K562 (cell line): ENCODE measurements at regions not wholly inside any gene's neighbourhood (a gene's known extent, or its start where the extent isn't known, plus 50 kb on each side); places are given as distances from the start of the nearest gene placed in this dataset.

Experiments
- ATAC-seq: fragments of 200-7000 bp; cut with Tn5 transposase; 3 replicates; pipeline ENCODE4 v1.9.1; 2020; ENCODE audit warnings: moderate library complexity
- BruUV-seq: library from RNA; stranded (reverse); fragments of 400-500 nt; replicated peaks from 2 replicates; lab custom pipeline; 2021; lab: Mats Ljungman, UMichigan
- CTCF ChIA-PET: fragments of 300-600 bp; formaldehyde crosslinking; extraction: SDS; loops from one replicate; lab custom pipeline; 2021; ENCODE audit warnings: low intra/inter-chr PET ratio; lab: Yijun Ruan, JAX
- POLR2A ChIA-PET: fragments of 300-600, 350-650 bp; sonication (Branson Sonifier 250); formaldehyde crosslinking; extraction: SDS; loops from one replicate; lab custom pipeline; 2021; ENCODE audit warnings: antibody characterized with exemption, inconsistent platforms; lab: Yijun Ruan, JAX
- DNase-seq, 4 experiments: peaks; one replicate each; pipeline versions ENCODE4 v3.0.0 to v3.0.0-alpha.2; 2011 to 2018; ENCODE audit warnings: low spot score in 3 of 4, mixed read lengths in 3 of 4; ENCODE audit errors: extremely low read depth in 1 of 4
- FAIRE-seq: peaks from 2 replicates; lab custom pipeline; 2011; peaks lifted over from hg19 to GRCh38; lab: Jason Lieb, UNC
- H2AFZ ChIP-seq: 2 replicates; pipeline ENCODE4 v1.6.0; 2011; ENCODE audit warnings: low read depth, low read length, control low read depth, inconsistent platforms
- H3K27ac ChIP-seq: fragments of 200-600 bp; 3 replicates; pipeline ENCODE4 v1.8.0; 2011; ENCODE audit warnings: low read depth, mild to moderate bottlenecking, control low read depth, inconsistent platforms, low read length, moderate library complexity, mixed read lengths; ENCODE audit errors: extremely low read depth
- H3K27me3 ChIP-seq, 2 experiments: fragments of 300-600 bp in 1 of 2; 2 replicates in 1 of 2; 3 replicates in 1 of 2; pipeline versions ENCODE4 v1.6.0 to v1.8.0; 2011; ENCODE audit warnings: inconsistent platforms in 2 of 2, low read length in 2 of 2, mild to moderate bottlenecking in 1 of 2, mixed read lengths in 1 of 2, moderate library complexity in 1 of 2; ENCODE audit not compliant: control insufficient read depth in 2 of 2, insufficient read depth in 2 of 2
- H3K36me3 ChIP-seq: fragments of 300-600 bp; 3 replicates; pipeline ENCODE4 v1.8.0; 2011; ENCODE audit warnings: mild to moderate bottlenecking, low read length, inconsistent platforms; ENCODE audit not compliant: control insufficient read depth, insufficient read depth
- H3K4me1 ChIP-seq, 2 experiments: fragments of 200-600 bp in 1 of 2; replicated peaks in 1 of 2; 2 replicates in 1 of 2; 3 replicates in 1 of 2; pipeline versions ENCODE4 v1.5.1 to v1.8.0; 2011; ENCODE audit warnings: inconsistent platforms in 2 of 2, low read length in 2 of 2, mild to moderate bottlenecking in 1 of 2, mixed read lengths in 1 of 2, moderate library complexity in 1 of 2; ENCODE audit not compliant: control insufficient read depth in 2 of 2, insufficient read depth in 2 of 2
- H3K4me2 ChIP-seq: 2 replicates; pipeline ENCODE4 v1.6.1; 2011; ENCODE audit warnings: low read length, control low read depth, inconsistent platforms, mixed read lengths; ENCODE audit not compliant: insufficient read depth
- H3K4me3 ChIP-seq: fragments of 200-600 bp; sonication (generic), shearing (Covaris generic); 2 replicates; pipeline ENCODE4 v1.5.1; 2016; ENCODE audit warnings: control low read depth, inconsistent platforms
- H3K79me2 ChIP-seq: fragments of 200-600 bp; 3 replicates; pipeline ENCODE4 v1.8.0; 2011; ENCODE audit warnings: low read length, inconsistent platforms; ENCODE audit not compliant: control insufficient read depth, insufficient read depth
- H3K9ac ChIP-seq, 2 experiments: 2 replicates each; pipeline versions ENCODE4 v1.6.0 to v1.6.1; 2011; ENCODE audit warnings: low read depth in 2 of 2, low read length in 2 of 2, control low read depth in 1 of 2, inconsistent platforms in 1 of 2, mild to moderate bottlenecking in 1 of 2, mixed read lengths in 1 of 2; ENCODE audit not compliant: insufficient read depth in 1 of 2
- H3K9me1 ChIP-seq: one replicate; pipeline ENCODE4 v1.6.0; 2011; ENCODE audit warnings: inconsistent platforms, mild to moderate bottlenecking, low read length, moderate library complexity; ENCODE audit not compliant: control insufficient read depth, insufficient read depth
- H3K9me3 ChIP-seq: replicated peaks from 2 replicates; pipeline ENCODE4 v1.5.1; 2011; ENCODE audit warnings: low read depth, low read length, inconsistent platforms; ENCODE audit not compliant: control insufficient read depth, insufficient read depth
- H4K20me1 ChIP-seq: replicated peaks from 2 replicates; pipeline ENCODE4 v1.6.1; 2011; ENCODE audit warnings: low read length, inconsistent platforms, mixed read lengths; ENCODE audit not compliant: control insufficient read depth, insufficient read depth
- CAMTA2 ChIP-seq: fragments of 250-450 bp; sonication (Bioruptor Pico); conservative IDR thresholded peaks from 2 replicates; pipeline ENCODE4 v1.5.1; 2022
- CBFA2T3 ChIP-seq: fragments of 450-650 bp; IDR thresholded peaks from 2 replicates; pipeline ENCODE4 v1.6.1; 2017
- CBX3 ChIP-seq, 2 experiments: IDR thresholded peaks; 1 replicate in 1 of 2; 2 replicates in 1 of 2; pipeline ENCODE4 v1.6.1; 2012; ENCODE audit warnings: inconsistent platforms in 2 of 2, low read length in 2 of 2, borderline replicate concordance in 1 of 2, control low read depth in 1 of 2
- FOXA3 ChIP-seq, 2 experiments: fragments of 450-650 bp in 1 of 2; sonication (generic) in 1 of 2; formaldehyde crosslinking; IDR thresholded peaks in 1 of 2; conservative IDR thresholded peaks in 1 of 2; 2 replicates each; pipeline versions ENCODE4 v1.4.0 to v1.8.0; 2020 to 2022; ENCODE audit warnings: mild to moderate bottlenecking in 2 of 2, missing genetic modification reagents in 1 of 2
- GTF2B ChIP-seq: IDR thresholded peaks from 2 replicates; pipeline ENCODE4 v1.6.1; 2011; ENCODE audit not compliant: insufficient read length; ENCODE audit errors: extremely low read depth
- NCOA6 ChIP-seq: fragments of 450-650 bp; IDR thresholded peaks from 2 replicates; pipeline ENCODE4 v1.6.1; 2017; ENCODE audit warnings: mild to moderate bottlenecking
- PHF21A ChIP-seq: fragments of 450-650 bp; IDR thresholded peaks from 2 replicates; pipeline ENCODE4 v1.6.1; 2017; ENCODE audit warnings: low read depth, borderline replicate concordance
- ZFPM2 ChIP-seq: fragments of 250-450 bp; sonication (Bioruptor Pico); IDR thresholded peaks from 2 replicates; pipeline ENCODE4 v1.5.1; 2022; ENCODE audit warnings: mild to moderate bottlenecking
- ZNF23 ChIP-seq: fragments of 250-450 bp; sonication (Bioruptor Pico); IDR thresholded peaks from 2 replicates; pipeline ENCODE4 v1.4.0; 2020; ENCODE audit warnings: mild to moderate bottlenecking
- ZNF324 ChIP-seq: fragments of 250-450 bp; sonication (Bioruptor Pico); IDR thresholded peaks from 2 replicates; pipeline ENCODE4 v1.4.0; 2020; ENCODE audit warnings: mild to moderate bottlenecking
- WGBS: fragments of 100-300 bp; shearing (Covaris generic); methylation state at CpG from one replicate; pipeline ENCODE4 v1.1.6; 2016; ENCODE audit warnings: low coverage, mixed read lengths; ENCODE audit not compliant: insufficient coverage; ENCODE audit errors: missing lambda C conversion rate; 5-methylcytosine and 5-hydroxymethylcytosine counted together
- in situ Hi-C: fragments of 300-500 bp; cut with MboI; formaldehyde crosslinking; loops from 4 replicates; pipeline ENCODE4 v1.15.0; 2018; ENCODE audit warnings: inconsistent platforms, mixed read lengths
- intact Hi-C: fragments of 100-400 bp; cut with micrococcal nuclease; formaldehyde crosslinking; loops from 2 replicates; pipeline ENCODE4 v1.14.2; 2022
- TF ChIP-seq, protein P1 (sequence below): fragments of 450-650 bp; formaldehyde crosslinking; IDR thresholded peaks from 2 replicates; pipeline ENCODE4 v1.4.0; 2020; ENCODE audit warnings: mild to moderate bottlenecking, mixed read lengths

GRCh38 chr1:87926131-87926830, 597.6 kb downstream of the LMO4 start:
- in situ Hi-C loops = loop anchor here (25.0 kb wide), 1 partner anchor 639 kb away; no protein-coding TSS in a partner anchor
- Histone ChIP-seq H3K79me2 (no peaks in the 10 kb centered on the region), H3K4me3 (no peak overlapping the region), H3K9me1 (no peaks in the 10 kb centered on the region), H4K20me1 (no peaks in the 10 kb centered on the region), H3K4me2 (no peak overlapping the region), H3K9ac (no peak overlapping the region), H3K4me1 (no peaks in the 10 kb centered on the region), H3K36me3 (no peaks in the 10 kb centered on the region), H2AFZ (no peak overlapping the region), H3K9me3 (no peaks in the 10 kb centered on the region; the same call in 1 of the 2 replicates), H3K27me3 (no peaks in the 10 kb centered on the region), H3K27ac (no peak overlapping the region)
- intact Hi-C loops = no loop called here
- TF ChIP-seq GTF2B (no peak), ZFPM2 (CRISPR knock-in tag) (no peak), FOXA3 (CRISPR knock-in tag; conservative IDR thresholded peaks at IDR 0.05 in 1 of 2, IDR thresholded peaks at IDR 0.05 in 1 of 2) (no peak), CAMTA2 (CRISPR knock-in tag) (no peak), CBX3 (IDR thresholded peaks at IDR 0.05; ENCODE audit: borderline replicate concordance in 1 of 2, low read length in 2 of 2) (no peak), ZNF324 (CRISPR knock-in tag) (no peak), ZNF23 (no peak), CBFA2T3 (no peak), NCOA6 (no peak), PHF21A (no peak)
- TF ChIP-seq, protein P1, sequence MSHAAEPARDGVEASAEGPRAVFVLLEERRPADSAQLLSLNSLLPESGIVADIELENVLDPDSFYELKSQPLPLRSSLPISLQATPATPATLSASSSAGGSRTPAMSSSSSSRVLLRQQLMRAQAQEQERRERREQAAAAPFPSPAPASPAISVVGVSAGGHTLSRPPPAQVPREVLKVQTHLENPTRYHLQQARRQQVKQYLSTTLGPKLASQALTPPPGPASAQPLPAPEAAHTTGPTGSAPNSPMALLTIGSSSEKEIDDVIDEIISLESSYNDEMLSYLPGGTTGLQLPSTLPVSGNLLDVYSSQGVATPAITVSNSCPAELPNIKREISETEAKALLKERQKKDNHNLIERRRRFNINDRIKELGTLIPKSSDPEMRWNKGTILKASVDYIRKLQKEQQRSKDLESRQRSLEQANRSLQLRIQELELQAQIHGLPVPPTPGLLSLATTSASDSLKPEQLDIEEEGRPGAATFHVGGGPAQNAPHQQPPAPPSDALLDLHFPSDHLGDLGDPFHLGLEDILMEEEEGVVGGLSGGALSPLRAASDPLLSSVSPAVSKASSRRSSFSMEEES (CRISPR knock-in tag) = no peak
- ATAC-seq = no peak
- POLR2A ChIA-PET = no interaction called here
- no peak for DNase-seq
- no peak for FAIRE-seq
- no TSS peak for BruUV-seq
- 0% methylated on average over 3 of the region's 3 CpGs for WGBS
- CTCF ChIA-PET = no interaction called here
